GM18502 (cell line): ENCODE measurements at regions not wholly inside any gene's neighbourhood (a gene's known extent, or its start where the extent isn't known, plus 50 kb on each side); places are given as distances from the start of the nearest gene placed in this dataset.
"Not testable (repeated sequence)": the region's sequence is repeated elsewhere in the genome, so short reads cannot be mapped to it uniquely, and the experiment has no call there.

Experiments
- ATAC-seq: cut with Tn5 transposase; IDR thresholded peaks from one replicate; pipeline ENCODE4 v1.9.1; 2021; ENCODE audit warnings: mild to moderate bottlenecking; ENCODE audit not compliant: unreplicated experiment, poor library complexity

DNA sequence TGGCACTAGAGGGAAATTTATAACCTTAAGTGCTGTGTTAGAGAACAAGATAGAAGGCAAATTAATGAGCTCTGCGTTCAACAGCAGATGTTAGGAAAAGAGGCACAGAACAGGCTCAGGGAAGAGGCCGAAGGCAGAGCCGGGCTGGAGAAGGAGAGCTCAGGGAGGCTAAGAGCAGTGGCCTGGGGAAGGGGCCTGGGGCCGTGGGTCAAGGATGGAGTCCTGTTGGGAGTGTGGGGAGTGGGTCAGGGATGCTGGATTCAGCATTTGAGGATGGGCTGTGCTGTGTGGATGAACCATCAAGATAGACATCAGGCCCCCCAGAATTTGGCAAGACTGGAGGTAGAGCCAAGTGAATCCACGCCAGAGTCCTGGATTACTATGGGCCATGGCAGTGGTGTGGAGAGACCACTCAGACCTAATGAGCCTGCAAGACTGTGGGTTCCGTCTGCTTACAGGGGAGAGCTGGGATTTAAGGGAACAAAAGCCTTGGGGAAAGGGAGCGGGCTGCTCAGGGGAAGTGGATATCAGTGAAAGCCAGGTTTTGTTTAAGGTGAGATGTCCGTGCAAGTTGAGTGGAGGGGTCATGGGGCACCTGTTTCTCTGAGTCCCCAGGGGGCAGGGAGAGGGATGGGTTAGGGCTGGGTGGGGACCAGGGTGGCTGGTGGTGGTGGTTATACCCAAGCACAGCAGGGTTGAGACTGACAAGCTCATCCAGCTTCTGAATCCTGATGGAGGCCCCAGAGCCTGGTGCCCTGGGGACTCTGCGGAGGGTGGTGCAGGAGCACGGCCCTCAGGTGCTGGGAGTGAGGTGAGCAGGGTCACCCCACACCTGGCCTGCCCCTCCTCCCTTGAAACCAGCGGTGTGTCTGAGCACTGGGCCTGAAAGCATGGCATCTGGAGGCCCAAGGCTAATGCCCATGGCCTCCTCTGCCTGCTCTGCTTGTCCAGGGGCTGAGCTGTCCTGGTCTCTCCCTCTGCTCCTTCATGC is 101.7 kb downstream of the BMS1 start:
- ATAC-seq, result no peak

DNA sequence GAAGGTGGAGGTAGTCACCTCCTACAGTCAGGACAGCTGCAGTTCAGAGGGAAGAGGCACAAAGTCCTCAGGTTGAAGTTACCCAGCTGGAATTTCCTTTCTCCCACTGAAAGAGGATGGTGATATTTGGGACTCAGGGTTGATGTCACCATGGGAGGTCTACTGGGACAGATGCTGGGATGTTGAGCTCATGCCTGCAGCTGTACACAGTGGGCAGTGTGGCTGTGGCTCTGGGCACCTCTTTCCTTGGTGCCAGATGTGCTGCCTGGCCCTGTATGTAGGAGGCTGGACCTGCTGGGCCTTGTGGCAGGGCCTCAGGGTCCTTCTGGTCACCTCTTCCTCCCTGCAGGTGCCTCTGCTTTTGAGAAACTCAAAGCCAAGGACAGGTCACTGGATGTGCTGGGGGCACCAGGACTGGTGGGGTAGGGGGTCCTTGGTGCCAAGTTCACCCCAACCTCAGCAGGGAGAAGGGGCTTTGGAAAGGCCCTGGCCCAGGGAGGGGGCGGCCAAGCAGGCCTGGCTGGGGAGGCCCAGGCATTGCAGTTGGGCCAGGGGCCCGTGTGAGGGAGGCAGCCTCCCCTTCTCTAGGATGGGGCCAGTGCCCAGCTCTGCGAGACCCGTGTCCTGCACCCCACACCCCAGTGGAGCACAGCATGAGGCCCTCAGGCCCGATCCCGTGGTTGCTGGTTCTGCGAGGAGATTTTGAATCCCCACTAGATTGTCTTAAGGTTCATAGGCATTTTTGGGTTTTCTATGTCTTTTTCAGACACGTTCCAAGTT is 103.1 kb downstream of the BMS1 start:
- no peak for ATAC-seq

DNA sequence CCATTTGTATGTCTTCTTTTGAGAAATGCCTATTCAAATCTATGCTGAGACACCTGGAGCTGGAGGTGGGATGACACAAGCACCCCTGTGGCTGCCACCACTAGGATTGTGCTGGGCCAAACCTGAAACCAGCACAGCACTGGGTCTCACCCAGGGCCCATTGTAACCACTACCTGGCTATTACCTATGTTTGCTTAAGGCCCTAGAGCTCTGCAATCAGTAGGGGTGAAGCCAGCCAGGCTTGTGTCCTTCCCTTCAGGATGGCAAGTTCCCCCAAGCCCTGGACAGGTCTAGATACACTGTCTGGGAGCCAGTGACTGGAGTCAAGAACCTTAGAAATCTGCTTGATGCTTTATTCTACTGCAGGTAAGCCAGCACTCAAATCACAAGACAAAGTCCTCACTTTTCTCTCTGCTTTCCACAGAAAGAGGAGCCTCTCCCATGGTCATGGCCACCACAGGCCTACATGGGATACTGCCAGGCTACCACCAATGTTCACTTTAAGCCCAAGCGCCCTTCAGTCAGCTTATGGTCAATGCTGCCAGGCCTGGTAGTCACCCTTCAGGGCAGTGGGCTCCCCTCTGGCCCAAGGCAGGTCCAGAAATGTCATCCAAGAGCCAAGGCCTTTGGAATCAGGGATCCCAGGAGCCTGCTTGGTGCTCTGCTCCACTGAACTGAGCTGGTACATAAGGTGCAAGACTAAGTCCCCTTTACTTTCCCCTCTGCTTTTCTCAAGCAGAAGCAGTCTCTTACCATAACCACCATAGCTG is 105.3 kb downstream of the BMS1 start:
- ATAC-seq, result no peak

DNA sequence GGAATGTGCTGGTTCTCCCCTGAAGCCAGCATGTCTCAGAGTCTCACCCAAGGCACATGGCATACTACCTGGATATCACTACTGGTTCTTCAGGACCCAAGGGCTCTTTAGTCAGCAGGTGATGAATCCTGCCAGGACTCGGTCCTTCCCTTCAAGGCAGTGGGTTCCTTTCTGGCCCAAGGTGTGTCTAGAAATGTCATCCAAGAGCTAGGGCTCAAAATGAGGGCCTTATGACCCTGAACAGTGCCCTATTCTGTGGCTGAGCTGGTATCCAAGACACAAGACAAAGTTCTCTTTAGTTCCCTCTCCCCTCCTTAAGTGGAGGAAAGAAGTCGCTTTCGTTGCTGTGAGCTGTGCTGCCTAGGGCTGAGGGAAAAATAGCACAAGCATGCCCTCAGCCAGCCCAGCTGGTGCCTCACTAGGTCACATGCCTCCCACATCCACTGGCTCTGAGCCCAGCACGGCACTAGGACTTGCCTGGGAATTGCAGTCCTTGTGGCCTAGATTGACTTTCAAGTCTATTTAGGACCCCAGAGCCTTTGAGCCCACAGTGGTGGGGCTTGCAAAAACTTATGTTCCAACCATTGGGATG is 106.0 kb downstream of the BMS1 start:
- no peak for ATAC-seq

DNA sequence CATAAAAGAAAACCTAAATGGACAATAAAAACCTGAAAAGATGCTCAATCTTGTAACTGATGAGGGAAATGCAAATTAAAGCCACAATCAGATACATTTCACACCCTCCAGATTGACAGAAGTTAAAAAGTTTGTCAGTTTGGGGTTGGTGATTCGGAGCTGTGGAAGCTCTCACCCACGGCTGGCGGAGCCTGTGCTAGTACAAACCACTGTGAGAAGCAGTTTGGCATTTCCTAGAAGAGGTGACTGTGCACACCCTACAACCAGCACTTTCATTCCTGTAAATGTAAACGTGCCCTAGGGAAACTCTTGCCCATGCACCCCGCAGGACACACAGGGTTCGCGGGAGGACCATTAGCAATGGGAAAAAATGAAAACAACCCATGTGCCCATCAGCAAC is 114.1 kb downstream of the BMS1 start:
- ATAC-seq, result no peak

DNA sequence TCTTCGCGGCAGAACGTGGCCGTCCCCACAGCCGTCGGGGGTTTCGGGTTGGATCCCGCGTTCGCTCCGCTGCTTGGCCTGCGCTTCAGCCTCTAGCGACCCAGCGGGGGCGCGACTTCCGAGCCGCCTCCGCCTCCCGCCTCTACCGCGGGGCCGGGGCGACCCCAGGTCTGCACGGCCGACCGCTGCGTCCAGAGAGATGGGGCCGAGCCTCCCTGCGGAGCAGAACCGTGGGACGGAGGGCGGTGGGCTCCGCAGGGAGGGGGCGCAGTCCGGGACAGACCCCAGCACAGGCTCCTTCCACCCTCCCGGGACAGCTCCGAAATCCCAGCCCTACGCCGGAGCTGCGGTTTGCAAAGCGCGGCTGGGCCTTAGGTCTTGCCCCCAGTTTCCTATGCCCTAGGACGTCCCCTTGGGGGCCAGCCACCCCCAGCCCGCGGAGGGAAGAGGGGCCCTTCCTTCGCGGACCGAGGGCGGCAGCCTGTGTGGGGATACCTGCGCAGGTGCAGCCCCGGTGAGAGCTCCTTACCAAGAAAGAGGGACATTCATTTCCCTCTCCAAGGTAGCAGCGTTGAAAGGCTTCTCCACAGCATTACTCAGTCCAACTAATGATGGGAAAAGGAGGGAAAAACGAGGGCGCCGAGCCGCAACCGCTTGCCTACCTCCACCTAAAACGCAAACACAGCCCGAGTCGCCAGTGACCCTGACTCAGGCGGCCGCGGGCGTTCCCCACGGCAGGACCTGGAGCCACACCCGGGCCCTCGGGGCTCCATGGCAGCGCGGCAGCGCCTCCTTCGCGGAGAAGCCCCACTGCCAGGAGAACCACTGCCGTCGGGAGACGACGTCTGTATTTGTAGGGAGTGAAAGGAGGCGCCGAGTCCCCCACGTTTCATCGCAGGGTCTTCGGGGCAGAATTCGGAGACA is 115.7 kb downstream of the BMS1 start:
- ATAC-seq, result no peak

DNA sequence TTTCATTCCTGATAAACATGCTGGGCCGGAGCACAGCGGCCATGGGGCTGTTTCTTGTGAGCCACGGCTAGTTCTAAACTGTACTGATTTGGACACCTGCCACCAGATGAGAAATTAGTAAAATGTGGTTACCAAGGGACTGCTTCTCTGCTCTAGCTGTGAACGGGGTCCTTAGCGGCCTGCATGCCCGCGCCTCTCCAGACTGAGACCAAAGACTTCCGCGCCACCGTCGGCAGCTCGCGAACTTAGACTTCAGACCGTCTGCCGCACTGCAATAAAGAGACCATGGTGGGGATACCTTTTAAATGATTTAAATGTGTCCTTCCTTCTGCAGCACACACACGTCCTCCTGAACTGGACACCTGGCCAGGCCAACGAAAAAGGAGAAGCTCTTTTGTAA is 116.4 kb downstream of the BMS1 start:
- ATAC-seq, result no peak

DNA sequence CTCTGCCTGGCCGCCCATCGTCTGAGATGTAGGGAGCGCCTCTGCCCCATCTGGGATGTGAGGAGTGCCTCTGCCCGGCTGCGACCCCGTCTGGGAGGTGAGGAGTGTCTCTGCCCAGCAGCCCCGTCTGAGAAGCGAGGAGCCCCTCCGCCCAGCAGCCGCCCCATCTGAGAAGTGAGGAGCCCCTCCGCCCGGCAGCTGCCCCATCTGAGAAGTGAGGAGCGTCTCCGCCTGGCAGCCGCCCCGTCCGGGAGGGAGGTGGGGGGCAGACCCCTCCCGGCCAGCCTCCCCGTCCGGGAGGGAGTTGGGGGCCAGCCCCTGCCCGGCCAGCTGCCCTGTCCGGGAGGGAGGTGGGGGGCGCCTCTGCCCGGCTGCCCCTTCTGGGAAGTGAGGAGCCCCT is 117.8 kb downstream of the BMS1 start:
- not testable (repeated sequence) for ATAC-seq

DNA sequence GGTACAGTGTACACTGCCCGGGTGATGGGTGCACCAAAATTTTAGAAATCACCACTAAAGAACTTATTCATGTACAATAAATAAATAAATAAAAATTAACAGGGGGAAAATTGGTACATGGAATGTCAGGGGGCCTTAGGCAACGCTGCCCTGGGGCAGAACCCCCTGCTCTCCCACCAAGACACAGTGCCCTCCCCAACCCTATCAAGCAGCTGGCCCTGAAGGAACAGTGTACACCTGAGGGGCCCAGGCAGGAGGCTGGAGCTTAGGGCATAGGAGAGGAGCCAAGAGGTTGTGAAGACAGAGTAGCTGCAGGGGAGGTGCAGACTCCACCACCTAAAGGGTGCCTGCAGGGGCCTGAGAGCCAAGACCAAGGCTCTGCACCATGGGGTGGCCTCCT is 128.8 kb downstream of the BMS1 start:
- no peak for ATAC-seq

DNA sequence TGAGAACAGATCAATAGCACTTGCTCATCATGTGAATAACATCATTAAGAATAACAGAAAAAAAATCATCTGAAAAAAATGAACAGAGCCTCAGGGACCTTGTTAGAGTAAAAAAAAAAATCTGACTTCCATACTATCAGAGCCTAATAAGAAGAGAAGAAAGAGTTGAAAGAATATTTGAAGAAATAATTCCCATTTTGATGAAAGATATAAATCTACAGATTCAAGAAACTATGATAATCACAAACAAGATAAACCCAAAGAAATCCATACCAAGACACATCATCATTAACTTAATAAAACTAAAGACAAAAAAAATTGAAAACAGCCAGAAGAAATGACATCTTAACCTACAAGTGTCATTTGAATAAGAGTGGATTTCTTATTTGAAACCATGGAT is 134.4 kb downstream of the BMS1 start:
- ATAC-seq, result no peak

DNA sequence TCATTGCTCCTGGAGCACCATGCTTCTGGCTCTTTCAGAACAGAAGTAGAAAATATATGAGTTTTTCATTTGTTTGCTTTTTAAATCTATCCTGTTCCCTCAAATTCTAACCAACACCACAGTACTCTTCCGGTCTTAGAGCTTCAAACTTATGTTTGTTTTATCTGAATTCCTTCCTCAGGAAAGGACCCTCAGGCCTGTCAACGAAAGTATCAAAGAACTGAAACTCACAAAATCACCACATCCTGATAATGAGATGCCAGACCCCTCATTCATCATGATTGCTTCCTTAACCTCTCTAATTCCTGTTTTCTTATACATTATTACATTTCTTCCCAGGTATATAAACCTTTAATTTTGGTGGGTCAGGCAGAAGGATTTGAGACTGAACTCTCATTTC is 135.2 kb downstream of the BMS1 start:
- ATAC-seq, result no peak

DNA sequence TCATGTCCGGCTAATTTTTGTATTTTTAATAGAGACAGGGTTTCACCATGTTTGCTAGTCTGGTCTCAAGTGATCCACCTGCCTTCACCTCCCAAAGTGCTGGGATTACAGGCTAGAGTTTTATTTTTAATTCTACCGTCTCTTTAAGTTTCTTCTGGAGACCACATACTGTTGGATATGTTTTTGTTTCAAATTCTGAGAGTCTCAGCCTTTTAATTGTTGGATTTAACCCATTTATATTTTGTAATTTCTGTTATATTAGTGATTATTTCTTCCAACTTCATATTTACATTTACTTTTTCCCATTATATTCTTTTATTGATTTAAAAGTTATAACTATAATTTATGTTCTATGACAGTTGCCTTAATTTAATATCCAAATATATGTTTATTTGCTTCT is 139.4 kb downstream of the BMS1 start:
- no peak for ATAC-seq

DNA sequence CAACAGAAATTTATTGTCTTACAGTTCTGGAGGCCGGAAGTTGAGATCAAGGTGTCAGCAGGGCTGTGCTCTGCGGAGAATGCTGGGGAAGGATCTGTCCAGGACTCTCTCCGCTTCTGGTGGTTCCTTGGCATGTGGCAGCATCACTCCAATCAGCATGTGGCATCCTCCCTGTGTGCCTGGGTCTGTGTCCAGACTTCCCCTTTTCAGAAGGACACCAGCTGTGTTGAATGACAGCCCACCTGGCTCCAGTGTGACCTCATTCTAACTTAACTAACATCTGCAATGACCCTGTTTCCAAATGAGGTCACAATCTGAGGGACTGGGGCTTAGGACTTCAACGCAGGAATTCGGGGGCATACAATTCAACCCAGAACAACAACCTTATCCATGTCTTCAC is 141.9 kb downstream of the BMS1 start:
- no peak for ATAC-seq

DNA sequence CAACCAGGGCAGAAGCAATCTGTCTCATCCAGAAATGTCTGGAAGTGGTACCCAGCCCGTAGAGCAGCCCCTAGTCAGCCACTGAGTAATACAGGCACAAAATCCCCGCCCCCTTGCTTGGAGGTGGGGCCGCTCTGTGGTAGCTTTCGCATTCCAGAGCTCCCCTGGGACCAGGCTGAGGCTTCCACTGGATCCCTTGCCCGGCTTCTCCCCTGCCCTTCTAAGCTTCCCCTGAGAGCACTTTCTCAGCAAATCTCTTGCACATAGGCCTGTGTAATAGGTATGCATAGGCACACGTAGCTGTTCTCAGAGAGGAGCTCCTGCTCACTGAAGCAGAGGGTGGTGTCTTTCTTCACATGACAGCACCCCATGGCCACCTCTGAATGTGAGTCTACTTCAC is 144.2 kb downstream of the BMS1 start:
- no peak for ATAC-seq

DNA sequence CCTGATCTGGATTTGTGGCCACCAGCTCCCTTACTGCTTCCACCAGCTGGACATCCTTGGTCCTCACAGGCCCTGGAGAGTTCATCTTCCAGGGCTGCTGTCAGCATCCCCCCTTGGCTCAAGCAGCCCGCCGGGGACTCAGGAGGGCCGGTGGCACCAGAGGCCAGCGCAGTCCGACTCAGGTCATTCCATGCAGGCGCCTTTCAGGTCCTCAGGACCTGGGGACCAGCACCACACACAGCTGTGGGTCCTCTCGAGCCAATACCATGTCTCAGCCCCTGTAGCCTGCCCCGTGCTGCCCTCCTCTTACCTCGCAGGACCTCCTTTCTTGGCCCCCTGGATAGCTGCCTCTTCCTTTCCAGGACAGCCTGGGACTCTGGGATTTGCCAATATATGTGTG is 145.5 kb downstream of the BMS1 start:
- ATAC-seq, result no peak

DNA sequence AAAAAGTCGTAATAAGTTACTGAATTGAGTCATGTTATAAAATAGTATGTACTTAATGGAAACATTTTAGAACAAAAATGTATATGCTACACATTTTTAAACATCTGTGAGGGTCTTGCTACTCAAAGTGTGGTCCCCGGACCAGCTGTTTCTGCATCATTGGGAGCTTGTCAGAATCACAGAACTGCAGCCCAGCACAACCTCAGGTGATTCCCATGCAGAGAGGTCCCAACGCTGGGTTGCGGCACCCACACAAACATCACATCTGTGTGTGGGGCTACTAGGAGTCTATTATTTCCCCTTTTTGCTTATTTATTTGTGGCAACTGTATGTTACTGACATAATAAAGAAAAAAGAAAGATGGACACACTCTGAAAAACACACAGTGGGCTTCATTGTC is 146.6 kb downstream of the BMS1 start:
- ATAC-seq, result no peak

DNA sequence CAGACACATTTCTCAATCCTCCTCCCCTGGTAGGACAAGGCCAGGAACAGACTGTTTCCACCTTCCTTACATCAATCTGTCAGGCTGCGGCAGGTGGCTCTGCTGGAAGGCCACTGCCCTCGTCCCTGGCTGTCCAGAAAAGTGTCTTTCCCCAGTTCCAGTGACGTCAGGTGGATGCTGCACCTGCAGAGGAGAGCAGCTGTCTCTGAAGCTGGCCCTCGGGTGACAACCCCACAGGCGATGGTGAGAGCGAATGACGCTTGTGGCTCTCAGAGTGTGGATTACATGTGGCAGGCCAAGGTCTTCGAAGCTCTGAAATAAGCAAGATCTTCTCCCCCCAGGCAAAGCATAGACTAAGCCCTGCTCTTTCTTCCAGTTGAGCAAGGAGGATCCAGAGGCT is 146.9 kb upstream of the RET start:
- ATAC-seq, result no peak

DNA sequence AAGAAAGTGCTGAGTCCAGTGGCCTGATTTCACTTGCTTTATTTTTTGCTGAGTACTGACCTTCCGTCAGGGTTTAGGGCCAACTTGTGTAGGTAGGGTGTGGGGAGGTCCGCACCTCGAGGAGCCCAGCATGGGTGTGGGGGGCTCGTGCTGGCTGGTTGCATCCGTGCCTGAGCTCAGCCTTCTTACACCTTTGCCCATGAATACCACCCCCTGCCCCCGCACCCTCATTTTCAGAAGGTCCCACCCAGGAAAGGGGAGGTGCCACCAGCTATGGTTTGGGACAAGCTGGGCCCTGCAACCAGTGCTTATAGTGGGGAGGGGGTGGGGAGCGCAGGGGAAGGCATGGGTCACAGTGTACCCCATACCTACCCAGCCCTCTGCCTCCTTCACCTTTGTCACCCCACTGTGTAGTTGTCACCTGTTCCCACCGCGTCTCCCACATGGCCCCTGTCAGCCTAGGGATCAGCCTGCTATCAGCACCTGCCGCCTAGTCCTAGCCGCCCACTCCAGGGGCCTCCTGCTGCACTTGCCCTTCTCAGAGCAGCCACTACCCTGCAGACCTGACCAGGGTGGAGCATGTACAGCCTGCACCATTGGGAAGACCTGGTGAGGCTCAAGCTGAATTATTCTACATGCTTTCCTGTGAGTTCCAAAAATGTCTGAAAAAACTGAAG is 146.2 kb upstream of the RET start:
- ATAC-seq, result no peak

DNA sequence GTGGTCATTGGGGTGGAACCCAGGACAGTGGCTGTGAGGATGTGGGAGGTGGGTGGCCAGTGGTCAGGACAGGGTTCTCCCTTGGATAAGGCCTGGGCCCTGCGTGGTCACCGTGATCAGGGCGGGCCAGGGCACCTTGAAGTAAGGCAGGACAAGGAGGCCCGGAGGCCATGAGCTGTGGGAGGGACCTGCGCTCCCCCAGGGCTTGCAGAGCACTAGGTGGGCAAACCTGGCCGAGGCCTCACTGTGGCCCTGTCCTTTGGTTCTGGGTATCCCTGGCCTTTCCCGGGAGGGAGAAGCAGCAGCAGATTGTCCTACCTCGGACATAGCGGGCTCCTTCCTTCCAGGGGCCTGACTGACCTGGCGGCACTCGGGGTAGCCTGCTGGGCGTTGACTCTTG is 144.8 kb upstream of the RET start:
- ATAC-seq, result no peak
